ENCODE measurements at regions not wholly inside any gene's neighbourhood (a gene's known extent, or its start where the extent isn't known, plus 50 kb on each side); places are given as distances from the start of the nearest gene placed in this dataset.

DNA sequence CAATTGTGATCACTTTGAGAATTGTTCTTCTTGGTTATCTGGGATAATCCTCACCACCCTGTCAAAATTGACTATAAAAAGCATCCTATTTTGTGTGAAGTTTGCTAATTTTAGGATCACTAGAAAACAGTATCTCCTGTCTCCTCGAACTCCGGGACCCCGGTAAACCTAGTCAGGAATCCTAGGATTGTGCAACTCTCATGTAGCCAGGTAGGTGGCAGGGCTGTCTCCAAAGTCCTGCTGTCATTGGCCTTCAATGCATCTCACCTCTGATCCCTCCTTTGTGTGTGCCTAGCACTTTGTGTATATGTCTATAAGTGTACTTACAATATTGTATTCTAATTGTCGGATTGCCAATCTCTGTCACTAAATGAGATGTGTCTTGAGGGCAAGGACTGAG, 1564.8 kb downstream of the RPA4 start:
- Histone ChIP-seq H3K9me3 (ENCODE audit: control insufficient read depth in 2 of 3, insufficient read depth in 1 of 3, low read length in 3 of 3) (no peaks in the 10 kb centered on the region), H3K36me3 (ENCODE audit: control insufficient read depth in 2 of 3, insufficient read depth in 3 of 3, low read length in 3 of 3) (no peaks in the 10 kb centered on the region), H3K27ac (ENCODE audit: low read depth in 2 of 2, low read length in 2 of 2) (no peak overlapping the region), H3K27me3 (ENCODE audit: control insufficient read depth, insufficient read depth, low read length) (no peaks in the 10 kb centered on the region), H3K4me3 (ENCODE audit: low read length in 3 of 3) (no peak overlapping the region), H3K9ac (ENCODE audit: low read length in 3 of 3) (no peak overlapping the region), H3K4me1 (ENCODE audit: control insufficient read depth in 2 of 3, insufficient read depth in 2 of 3, low read depth in 1 of 3, low read length in 3 of 3) (no peaks in the 10 kb centered on the region)
- intact Hi-C loops (cut with DNase I) = no loop called here
- DNase-seq (no peak), FAIRE-seq (no peak)
- no peak for TF ChIP-seq CTCF (IDR thresholded peaks at IDR 0.05; ENCODE audit: borderline replicate concordance, extremely low read depth, insufficient read depth)

GRCh38 chrX:98452456-98452855, 1568.7 kb downstream of the RPA4 start:
- TF ChIP-seq CTCF (IDR thresholded peaks at IDR 0.05; ENCODE audit: borderline replicate concordance, extremely low read depth, insufficient read depth) = no peak
- FAIRE-seq (no peak), DNase-seq (no peak)
- Histone ChIP-seq H3K36me3 (ENCODE audit: control insufficient read depth in 2 of 3, insufficient read depth in 3 of 3, low read length in 3 of 3) (no peaks in the 10 kb centered on the region), H3K27ac (ENCODE audit: low read depth in 2 of 2, low read length in 2 of 2) (no peak overlapping the region), H3K9me3 (ENCODE audit: control insufficient read depth in 2 of 3, insufficient read depth in 1 of 3, low read length in 3 of 3) (no peaks in the 10 kb centered on the region), H3K27me3 (ENCODE audit: control insufficient read depth, insufficient read depth, low read length) (no peaks in the 10 kb centered on the region), H3K4me1 (ENCODE audit: control insufficient read depth in 2 of 3, insufficient read depth in 2 of 3, low read depth in 1 of 3, low read length in 3 of 3) (no peaks in the 10 kb centered on the region), H3K9ac (ENCODE audit: low read length in 3 of 3) (no peak overlapping the region), H3K4me3 (ENCODE audit: low read length in 3 of 3) (no peak overlapping the region)
- intact Hi-C loops (cut with DNase I) = no loop called here

DNA sequence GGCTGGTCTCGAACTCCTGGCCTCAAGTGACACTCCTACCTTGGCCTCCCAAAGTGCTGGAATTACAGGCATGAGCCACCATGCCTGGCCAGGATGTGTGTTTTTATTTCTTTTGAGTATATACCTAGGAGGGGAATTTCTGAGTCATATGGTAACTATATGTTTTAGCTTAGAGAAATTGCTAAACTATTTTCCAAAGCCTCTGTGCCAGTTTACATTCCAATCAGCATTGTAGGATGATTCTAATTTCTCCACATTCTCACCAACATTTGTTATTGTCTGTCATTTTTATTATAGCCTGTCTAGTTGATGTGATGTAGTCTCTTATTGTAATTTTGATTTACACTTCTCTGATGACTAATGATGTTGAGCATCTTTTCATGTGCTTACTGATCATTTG, 1576.0 kb downstream of the RPA4 start:
- H3K9me3 ChIP-seq (ENCODE audit: control insufficient read depth in 2 of 3, insufficient read depth in 1 of 3, low read length in 3 of 3) = no peaks in the 10 kb centered on the region
- no peak overlapping the region for H3K9ac ChIP-seq (ENCODE audit: low read length in 3 of 3)
- TF ChIP-seq CTCF (IDR thresholded peaks at IDR 0.05; ENCODE audit: borderline replicate concordance, extremely low read depth, insufficient read depth) = no peak
- H3K27me3 ChIP-seq (ENCODE audit: control insufficient read depth, insufficient read depth, low read length) = no peaks in the 10 kb centered on the region
- no peaks in the 10 kb centered on the region for H3K36me3 ChIP-seq (ENCODE audit: control insufficient read depth in 2 of 3, insufficient read depth in 3 of 3, low read length in 3 of 3)
- no peaks in the 10 kb centered on the region for H3K4me1 ChIP-seq (ENCODE audit: control insufficient read depth in 2 of 3, insufficient read depth in 2 of 3, low read depth in 1 of 3, low read length in 3 of 3)
- H3K27ac ChIP-seq (ENCODE audit: low read depth in 2 of 2, low read length in 2 of 2) = no peak overlapping the region
- DNase-seq = no peak
- no peak overlapping the region for H3K4me3 ChIP-seq (ENCODE audit: low read length in 3 of 3)
- no peak for FAIRE-seq
- intact Hi-C loops (cut with DNase I) = no loop called here

GRCh38 chrX:98480606-98481005, 1596.9 kb downstream of the RPA4 start:
- no peaks in the 10 kb centered on the region for H3K9me3 ChIP-seq (ENCODE audit: control insufficient read depth in 2 of 3, insufficient read depth in 1 of 3, low read length in 3 of 3)
- no peaks in the 10 kb centered on the region for H3K27me3 ChIP-seq (ENCODE audit: control insufficient read depth, insufficient read depth, low read length)
- H3K36me3 ChIP-seq (ENCODE audit: control insufficient read depth in 2 of 3, insufficient read depth in 3 of 3, low read length in 3 of 3) = no peaks in the 10 kb centered on the region
- no peak overlapping the region for H3K4me3 ChIP-seq (ENCODE audit: low read length in 3 of 3)
- DNase-seq = no peak
- no peak for FAIRE-seq
- intact Hi-C loops (cut with DNase I) = no loop called here
- H3K4me1 ChIP-seq (ENCODE audit: control insufficient read depth in 2 of 3, insufficient read depth in 2 of 3, low read depth in 1 of 3, low read length in 3 of 3) = no peaks in the 10 kb centered on the region
- no peak overlapping the region for H3K9ac ChIP-seq (ENCODE audit: low read length in 3 of 3)
- no peak overlapping the region for H3K27ac ChIP-seq (ENCODE audit: low read depth in 2 of 2, low read length in 2 of 2)
- no peak for TF ChIP-seq CTCF (IDR thresholded peaks at IDR 0.05; ENCODE audit: borderline replicate concordance, extremely low read depth, insufficient read depth)

All from kidney (tissue), 13 donors.